ENCODE measurements at regions not wholly inside any gene's neighbourhood (a gene's known extent, or its start where the extent isn't known, plus 50 kb on each side); places are given as distances from the start of the nearest gene placed in this dataset.

- no peak for TF ChIP-seq PATZ1 (tag by site-specific recombination; IDR thresholded peaks at IDR 0.05)
- no peak for TF ChIP-seq ZSCAN16 (tag by site-specific recombination; IDR thresholded peaks at IDR 0.05)
- TF ChIP-seq ZNF221 (tag by site-specific recombination; IDR thresholded peaks at IDR 0.05; ENCODE audit: borderline replicate concordance): no peak
- no peak for TF ChIP-seq CTCF (tag by site-specific recombination; IDR thresholded peaks at IDR 0.05)
- TF ChIP-seq ZNF670 (tag by site-specific recombination; IDR thresholded peaks at IDR 0.05; ENCODE audit: low read depth): no peak
- TF ChIP-seq RBAK (tag by site-specific recombination; IDR thresholded peaks at IDR 0.05): no peak
These were observed 66.7 kb downstream of the IRX6 start for GRCh38 chr16:55390630-55391237.
